ENCODE measurements at regions not wholly inside any gene's neighbourhood (a gene's known extent, or its start where the extent isn't known, plus 50 kb on each side); places are given as distances from the start of the nearest gene placed in this dataset.
"Not testable (repeated sequence)": the region's sequence is repeated elsewhere in the genome, so short reads cannot be mapped to it uniquely, and the experiment has no call there.

DNA sequence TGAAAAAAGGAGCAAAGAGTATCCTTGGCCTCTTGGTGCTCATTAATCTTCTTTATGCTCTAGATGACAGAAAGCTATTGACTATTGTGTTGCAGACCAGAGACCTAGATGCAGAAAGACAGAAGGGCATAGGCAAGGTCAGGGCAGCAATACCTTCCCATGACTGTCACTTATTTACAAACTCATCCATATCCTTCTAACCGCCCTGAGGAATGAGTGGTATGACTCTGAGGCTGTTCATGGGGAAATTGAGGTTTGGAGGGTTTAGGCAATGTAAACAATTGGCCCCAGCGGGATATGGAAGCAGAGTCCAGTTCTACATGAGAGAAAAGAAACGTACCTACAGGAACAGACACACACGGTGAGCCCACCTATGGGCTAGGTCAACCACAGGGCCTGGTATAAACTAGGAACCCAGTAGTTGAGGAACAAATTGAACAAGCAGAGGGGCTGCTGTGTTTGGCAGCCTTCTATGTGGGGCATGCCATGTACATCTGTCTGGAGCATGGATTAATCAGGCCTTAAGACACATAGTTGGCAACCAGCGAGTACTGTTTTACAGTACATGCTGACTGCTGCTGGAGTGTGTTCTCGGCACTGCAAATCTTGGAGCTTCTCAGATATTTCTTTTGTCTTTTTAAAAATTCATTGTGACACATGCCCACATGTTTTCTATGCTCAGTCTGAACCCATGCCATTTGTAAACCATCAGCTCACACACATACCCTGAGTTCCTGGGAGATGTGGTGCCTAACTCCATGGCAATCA lies 159.7 kb upstream of the NTF3 start:
- no peak overlapping the region for H3K4me3 ChIP-seq (ENCODE audit: low read length)
- H3K9me3 ChIP-seq (ENCODE audit: control insufficient read depth, low read depth, low read length): no peaks in the 10 kb centered on the region
- peaks cover 42% of the 10 kb centered on the region for H3K4me1 ChIP-seq (ENCODE audit: control insufficient read depth, insufficient read depth, low read length)
- DNase-seq: no peak
- H3K36me3 ChIP-seq (ENCODE audit: control insufficient read depth, insufficient read depth, low read length): no peaks in the 10 kb centered on the region
- 100% methylated on average over 1 of the region's 6 CpGs for WGBS (ENCODE audit: insufficient coverage, low lambda C conversion rate)
- no peaks in the 10 kb centered on the region for H3K27me3 ChIP-seq (ENCODE audit: control insufficient read depth, insufficient read depth, low read length)
- H3K27ac ChIP-seq (ENCODE audit: low read length): no peak overlapping the region

DNA sequence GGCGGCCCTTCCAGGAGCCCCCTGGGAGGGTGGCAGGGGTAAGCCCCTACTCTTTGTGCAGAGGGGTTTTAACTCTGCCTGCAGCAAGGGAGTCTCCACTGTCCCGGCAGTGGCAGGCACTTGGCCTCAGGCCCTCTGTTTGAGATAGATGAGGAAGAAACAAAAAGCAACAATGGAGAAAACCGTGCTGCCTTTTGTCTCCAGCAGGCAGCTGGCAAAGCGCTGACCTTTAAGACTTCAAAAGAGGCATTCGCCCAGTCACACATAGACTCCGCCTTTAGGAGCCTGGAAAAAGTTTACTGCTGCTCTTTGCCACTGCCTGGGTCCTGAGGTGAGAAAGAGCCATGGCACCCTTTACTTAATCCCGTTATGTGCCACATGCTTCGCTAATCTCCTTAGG lies 158.2 kb upstream of the NTF3 start:
- Histone ChIP-seq H3K36me3 (ENCODE audit: control insufficient read depth, insufficient read depth, low read length) (no peaks in the 10 kb centered on the region), H3K27ac (ENCODE audit: low read length) (no peak overlapping the region), H3K4me3 (ENCODE audit: low read length) (no peak overlapping the region), H3K27me3 (ENCODE audit: control insufficient read depth, insufficient read depth, low read length) (no peaks in the 10 kb centered on the region), H3K9me3 (ENCODE audit: control insufficient read depth, low read depth, low read length) (no peaks in the 10 kb centered on the region), H3K4me1 (ENCODE audit: control insufficient read depth, insufficient read depth, low read length) (peaks cover 35% of the 10 kb centered on the region)
- no CpG with 5 or more reads among the region's 8 CpGs for WGBS (ENCODE audit: insufficient coverage, low lambda C conversion rate)
- DNase-seq: peak in 1 of 2 donors; percentile 27

DNA sequence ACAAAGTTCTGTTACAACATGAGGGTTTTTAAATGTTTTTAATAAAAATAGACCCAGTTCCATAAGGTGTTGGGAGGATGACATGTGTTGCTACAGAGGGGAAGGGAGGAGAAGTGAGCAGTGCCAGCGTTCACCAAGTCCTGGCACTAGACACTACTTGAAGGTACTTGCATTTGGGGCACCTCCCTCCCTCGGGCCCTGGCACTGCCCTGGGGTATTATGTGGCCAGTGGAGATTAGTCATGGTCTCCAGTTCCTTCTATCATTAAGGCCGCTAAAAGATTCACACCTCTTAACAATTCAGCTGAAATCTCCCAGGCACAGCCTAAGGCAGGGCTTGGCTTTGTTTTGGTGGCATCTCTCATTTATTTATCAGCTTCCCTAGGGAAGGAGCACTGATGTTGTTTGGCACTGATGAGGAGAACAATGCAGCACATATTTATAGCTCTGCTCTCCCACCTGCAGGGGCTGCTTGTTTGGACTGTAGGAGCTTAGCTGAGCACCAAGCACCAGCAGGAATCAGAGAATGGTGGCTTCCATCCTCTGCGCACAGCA lies 155.5 kb upstream of the NTF3 start:
- Histone ChIP-seq H3K9me3 (ENCODE audit: control insufficient read depth, low read depth, low read length) (no peaks in the 10 kb centered on the region), H3K27me3 (ENCODE audit: control insufficient read depth, insufficient read depth, low read length) (no peaks in the 10 kb centered on the region), H3K36me3 (ENCODE audit: control insufficient read depth, insufficient read depth, low read length) (no peaks in the 10 kb centered on the region), H3K4me1 (ENCODE audit: control insufficient read depth, insufficient read depth, low read length) (peaks cover 14% of the 10 kb centered on the region), H3K4me3 (ENCODE audit: low read length) (no peak overlapping the region), H3K27ac (ENCODE audit: low read length) (no peak overlapping the region)
- WGBS (ENCODE audit: insufficient coverage, low lambda C conversion rate): no CpG with 5 or more reads among the region's 4 CpGs
- no peak for DNase-seq

DNA sequence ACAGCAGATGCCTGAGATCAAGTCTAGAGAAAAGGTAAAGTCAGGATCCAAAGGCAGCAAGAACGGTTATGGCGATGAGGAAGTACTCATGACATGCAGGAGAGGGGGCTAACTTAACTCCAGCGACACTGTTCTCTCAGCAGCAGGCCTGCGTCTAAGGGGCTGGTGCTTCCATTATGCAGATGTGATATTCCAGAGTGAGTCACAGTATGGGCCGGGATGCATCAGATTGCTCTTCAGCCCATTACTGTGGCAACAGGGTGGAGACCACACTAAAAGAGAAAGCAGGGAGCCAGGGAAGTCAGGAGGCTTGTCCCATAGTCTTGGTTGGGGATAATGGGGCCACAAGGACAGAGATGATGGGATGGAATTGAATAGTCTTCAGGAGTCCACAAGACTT lies 151.8 kb upstream of the NTF3 start:
- Histone ChIP-seq H3K27me3 (ENCODE audit: control insufficient read depth, insufficient read depth, low read length) (no peaks in the 10 kb centered on the region), H3K4me3 (ENCODE audit: low read length) (no peak overlapping the region), H3K4me1 (ENCODE audit: control insufficient read depth, insufficient read depth, low read length) (no peaks in the 10 kb centered on the region), H3K36me3 (ENCODE audit: control insufficient read depth, insufficient read depth, low read length) (no peaks in the 10 kb centered on the region), H3K9me3 (ENCODE audit: control insufficient read depth, low read depth, low read length) (no peaks in the 10 kb centered on the region), H3K27ac (ENCODE audit: low read length) (no peak overlapping the region)
- 90% methylated on average over 2 of the region's 5 CpGs for WGBS (ENCODE audit: insufficient coverage, low lambda C conversion rate)
- DNase-seq: no peak

DNA sequence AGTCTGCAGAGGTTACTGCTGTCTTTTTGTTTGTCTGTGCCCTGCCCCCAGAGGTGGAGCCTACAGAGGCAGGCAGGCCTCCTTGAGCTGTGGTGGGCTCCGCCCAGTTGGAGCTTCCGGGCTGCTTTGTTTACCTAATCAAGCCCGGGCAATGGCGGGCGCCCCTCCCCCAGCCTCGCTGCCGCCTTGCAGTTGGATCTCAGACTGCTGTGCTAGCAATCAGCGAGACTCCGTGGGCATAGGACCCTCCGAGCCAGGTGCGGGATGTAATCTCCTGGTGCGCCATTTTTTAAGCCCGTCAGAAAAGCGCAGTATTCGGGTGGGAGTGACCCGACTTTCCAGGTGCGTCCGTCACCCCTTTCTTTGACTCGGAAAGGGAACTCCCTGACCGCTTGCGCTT lies 141.5 kb upstream of the NTF3 start:
- not testable (repeated sequence) for H3K4me1 ChIP-seq (ENCODE audit: control insufficient read depth, insufficient read depth, low read length); H3K9me3 ChIP-seq (ENCODE audit: control insufficient read depth, low read depth, low read length); DNase-seq; H3K4me3 ChIP-seq (ENCODE audit: low read length); H3K36me3 ChIP-seq (ENCODE audit: control insufficient read depth, insufficient read depth, low read length); H3K27me3 ChIP-seq (ENCODE audit: control insufficient read depth, insufficient read depth, low read length); H3K27ac ChIP-seq (ENCODE audit: low read length)
- WGBS (ENCODE audit: insufficient coverage, low lambda C conversion rate): no CpG with 5 or more reads among the region's 21 CpGs

DNA sequence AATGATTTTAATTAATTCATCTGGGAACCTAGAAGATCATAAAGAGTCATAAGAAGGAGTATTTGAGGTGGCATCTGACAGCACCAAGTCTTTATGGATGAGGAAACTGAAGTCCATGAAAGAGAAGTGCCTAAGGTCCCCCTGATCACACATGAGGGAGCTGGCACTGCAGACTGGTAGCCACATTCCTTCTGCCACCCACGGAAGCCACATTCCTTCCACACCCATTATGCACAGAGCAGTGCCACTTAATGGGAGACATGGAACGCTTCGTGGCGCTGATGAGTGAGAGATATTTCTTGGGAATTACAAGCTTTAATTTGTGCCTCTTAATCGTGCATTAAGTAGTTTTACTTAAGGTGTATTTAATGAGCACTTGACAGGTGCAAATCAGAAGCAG lies 139.3 kb upstream of the NTF3 start:
- Histone ChIP-seq H3K36me3 (ENCODE audit: control insufficient read depth, insufficient read depth, low read length) (no peaks in the 10 kb centered on the region), H3K4me3 (ENCODE audit: low read length) (no peak overlapping the region), H3K27me3 (ENCODE audit: control insufficient read depth, insufficient read depth, low read length) (peaks cover 6% of the 10 kb centered on the region), H3K27ac (ENCODE audit: low read length) (no peak overlapping the region), H3K4me1 (ENCODE audit: control insufficient read depth, insufficient read depth, low read length) (no peaks in the 10 kb centered on the region), H3K9me3 (ENCODE audit: control insufficient read depth, low read depth, low read length) (no peaks in the 10 kb centered on the region)
- DNase-seq: no peak
- no CpG with 5 or more reads among the region's 5 CpGs for WGBS (ENCODE audit: insufficient coverage, low lambda C conversion rate)

DNA sequence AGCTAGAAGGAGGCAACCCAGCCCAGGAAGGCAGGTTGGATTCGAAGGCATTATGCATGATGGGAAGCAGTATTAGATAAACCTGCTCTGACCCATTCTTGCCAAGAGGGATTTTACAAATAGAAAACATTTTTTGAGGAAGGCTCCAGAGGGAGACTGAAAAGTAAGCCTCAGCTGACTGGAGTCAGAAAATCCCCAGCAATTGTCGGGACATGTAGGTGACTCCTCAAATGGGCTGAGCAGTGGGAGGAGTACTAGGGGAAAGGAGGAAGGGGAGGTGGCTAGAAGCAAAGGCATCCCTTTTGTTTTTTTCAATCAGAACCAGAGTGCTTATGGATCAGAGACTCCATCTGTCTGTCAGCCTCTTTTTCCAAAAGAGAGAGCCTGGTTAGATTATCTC lies 138.1 kb upstream of the NTF3 start:
- Histone ChIP-seq H3K4me1 (ENCODE audit: control insufficient read depth, insufficient read depth, low read length) (no peaks in the 10 kb centered on the region), H3K27me3 (ENCODE audit: control insufficient read depth, insufficient read depth, low read length) (peaks cover 6% of the 10 kb centered on the region), H3K36me3 (ENCODE audit: control insufficient read depth, insufficient read depth, low read length) (no peaks in the 10 kb centered on the region), H3K27ac (ENCODE audit: low read length) (no peak overlapping the region), H3K9me3 (ENCODE audit: control insufficient read depth, low read depth, low read length) (no peaks in the 10 kb centered on the region), H3K4me3 (ENCODE audit: low read length) (no peak overlapping the region)
- no peak for DNase-seq
- 83% methylated on average over 1 of the region's 2 CpGs for WGBS (ENCODE audit: insufficient coverage, low lambda C conversion rate)

DNA sequence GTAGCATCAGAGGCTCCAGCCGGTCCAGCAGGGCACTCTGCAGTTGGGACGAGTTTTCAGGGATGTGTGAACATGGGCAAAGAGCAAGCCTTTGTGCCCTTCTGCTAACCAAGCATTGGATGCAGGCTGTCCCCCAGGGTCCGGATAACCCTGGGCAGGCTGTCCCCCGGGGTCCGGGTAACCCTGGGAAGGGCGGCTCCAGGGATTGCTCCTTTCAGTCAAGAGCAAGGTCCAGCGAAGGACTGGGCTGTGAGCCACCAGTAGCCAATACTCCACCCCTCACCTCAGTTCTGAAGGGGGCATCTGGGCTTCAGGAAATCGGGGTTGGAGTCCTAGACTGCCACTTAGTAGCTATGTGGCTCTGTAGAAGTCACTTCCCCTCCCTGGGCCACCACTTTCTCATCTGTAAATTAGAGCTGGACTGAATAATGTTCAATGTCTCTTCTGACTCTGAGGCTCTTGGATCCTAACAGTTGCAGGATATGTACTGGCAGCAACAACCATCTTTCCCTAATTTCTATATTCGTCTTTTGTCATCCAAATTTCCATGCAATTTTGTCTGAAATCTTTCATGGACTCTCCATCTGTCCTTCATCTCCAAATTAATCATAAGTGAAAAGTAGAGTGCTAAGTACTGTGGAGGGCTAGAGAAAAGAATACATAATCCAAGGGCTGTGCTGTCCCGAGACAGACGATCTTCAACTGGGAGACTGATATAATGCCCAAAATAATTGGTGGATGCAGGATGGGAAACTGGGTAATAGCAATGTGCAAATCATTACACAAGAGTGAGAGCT lies 137.4 kb upstream of the NTF3 start:
- no peaks in the 10 kb centered on the region for H3K4me1 ChIP-seq (ENCODE audit: control insufficient read depth, insufficient read depth, low read length)
- H3K27me3 ChIP-seq (ENCODE audit: control insufficient read depth, insufficient read depth, low read length): peaks cover 6% of the 10 kb centered on the region
- no CpG with 5 or more reads among the region's 11 CpGs for WGBS (ENCODE audit: insufficient coverage, low lambda C conversion rate)
- H3K36me3 ChIP-seq (ENCODE audit: control insufficient read depth, insufficient read depth, low read length): no peaks in the 10 kb centered on the region
- no peak overlapping the region for H3K4me3 ChIP-seq (ENCODE audit: low read length)
- no peak for DNase-seq
- no peak overlapping the region for H3K27ac ChIP-seq (ENCODE audit: low read length)
- H3K9me3 ChIP-seq (ENCODE audit: control insufficient read depth, low read depth, low read length): no peaks in the 10 kb centered on the region

DNA sequence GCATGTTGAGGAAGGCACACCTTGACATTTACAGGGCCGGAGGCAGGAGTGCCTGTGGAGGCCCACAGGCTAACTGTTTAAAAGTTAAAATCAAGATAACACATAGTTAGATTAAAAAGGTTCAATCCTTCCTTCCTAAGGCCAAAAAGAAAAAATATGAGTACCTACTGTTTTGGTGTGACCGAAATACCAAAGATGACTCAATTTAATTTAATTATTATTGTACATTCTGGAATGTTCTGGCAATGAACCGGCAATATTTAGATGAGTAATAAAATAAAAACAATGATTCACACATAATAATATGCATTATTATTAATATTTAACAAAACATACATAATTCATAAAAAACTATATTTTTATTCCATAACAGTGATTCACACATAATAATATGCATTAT lies 136.8 kb upstream of the NTF3 start:
- Histone ChIP-seq H3K36me3 (ENCODE audit: control insufficient read depth, insufficient read depth, low read length) (no peaks in the 10 kb centered on the region), H3K4me1 (ENCODE audit: control insufficient read depth, insufficient read depth, low read length) (no peaks in the 10 kb centered on the region), H3K27me3 (ENCODE audit: control insufficient read depth, insufficient read depth, low read length) (peaks cover 6% of the 10 kb centered on the region), H3K9me3 (ENCODE audit: control insufficient read depth, low read depth, low read length) (no peaks in the 10 kb centered on the region), H3K27ac (ENCODE audit: low read length) (no peak overlapping the region), H3K4me3 (ENCODE audit: low read length) (no peak overlapping the region)
- WGBS (ENCODE audit: insufficient coverage, low lambda C conversion rate): 84% methylated on average over 2 of the region's 3 CpGs
- no peak for DNase-seq

DNA sequence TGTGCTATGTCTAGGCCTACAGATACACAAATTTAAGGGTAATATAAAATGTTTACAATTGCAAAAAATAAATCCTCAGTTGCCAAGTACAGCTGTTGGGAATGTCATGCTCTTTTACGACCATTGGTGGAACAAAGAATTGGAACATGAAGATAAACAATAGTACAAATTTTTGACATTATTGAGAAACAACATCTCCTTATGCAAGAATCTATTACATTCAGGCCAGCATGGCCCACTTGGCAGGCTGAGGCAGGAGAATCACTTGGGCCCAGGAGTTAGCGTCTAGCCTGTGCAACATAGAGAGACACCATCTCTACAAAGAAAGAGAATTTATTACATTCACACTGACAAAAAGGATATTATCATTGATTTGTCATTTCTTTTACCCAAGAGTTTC lies 135.9 kb upstream of the NTF3 start:
- H3K36me3 ChIP-seq (ENCODE audit: control insufficient read depth, insufficient read depth, low read length): no peaks in the 10 kb centered on the region
- H3K4me3 ChIP-seq (ENCODE audit: low read length): no peak overlapping the region
- no peaks in the 10 kb centered on the region for H3K4me1 ChIP-seq (ENCODE audit: control insufficient read depth, insufficient read depth, low read length)
- DNase-seq: no peak
- WGBS (ENCODE audit: insufficient coverage, low lambda C conversion rate): no CpG with 5 or more reads among the region's 2 CpGs
- H3K27ac ChIP-seq (ENCODE audit: low read length): no peak overlapping the region
- peaks cover 6% of the 10 kb centered on the region for H3K27me3 ChIP-seq (ENCODE audit: control insufficient read depth, insufficient read depth, low read length)
- H3K9me3 ChIP-seq (ENCODE audit: control insufficient read depth, low read depth, low read length): no peaks in the 10 kb centered on the region
